ENCODE measurements at regions not wholly inside any gene's neighbourhood (a gene's known extent, or its start where the extent isn't known, plus 50 kb on each side); places are given as distances from the start of the nearest gene placed in this dataset.
"Not testable (repeated sequence)": the region's sequence is repeated elsewhere in the genome, so short reads cannot be mapped to it uniquely, and the experiment has no call there.

- TF ChIP-seq AFF4 (CRISPR knock-in tag; IDR thresholded peaks at IDR 0.05; ENCODE audit: borderline replicate concordance) (no peak), HMGA2 (CRISPR knock-in tag; IDR thresholded peaks at IDR 0.05) (no peak), FOXK1 (CRISPR knock-in tag; IDR thresholded peaks at IDR 0.05) (no peak), RELA (CRISPR knock-in tag; IDR thresholded peaks at IDR 0.05; ENCODE audit: borderline replicate concordance) (no peak), TEAD1 (CRISPR knock-in tag; IDR thresholded peaks at IDR 0.05) (no peak), HMGXB4 (CRISPR knock-in tag; IDR thresholded peaks at IDR 0.05) (no peak), NR2C2 (CRISPR knock-in tag; IDR thresholded peaks at IDR 0.05) (no peak), ATF6 (CRISPR knock-in tag; IDR thresholded peaks at IDR 0.05) (no peak), CBFB (CRISPR knock-in tag; IDR thresholded peaks at IDR 0.05; ENCODE audit: low read depth) (no peak), SOX15 (CRISPR knock-in tag; IDR thresholded peaks at IDR 0.05) (no peak), ZNF232 (CRISPR knock-in tag; IDR thresholded peaks at IDR 0.05) (no peak), FOXJ3 (CRISPR knock-in tag; IDR thresholded peaks at IDR 0.05; ENCODE audit: borderline replicate concordance) (no peak)
These were observed 131.9 kb downstream of the BOD1 start (continued) for GRCh38 chr5:173484569-173484968.

- H3K27ac Mint-ChIP-seq; CTCF ChIA-PET; H3K27me3 Mint-ChIP-seq (ENCODE audit: low read depth); POLR2A ChIA-PET; DNase-seq (ENCODE audit: low spot score); H3K4me1 Mint-ChIP-seq; ATAC-seq; H3K9me3 Mint-ChIP-seq; H3K36me3 Mint-ChIP-seq; H3K4me3 Mint-ChIP-seq: not testable (repeated sequence)
These were observed 132.9 kb downstream of the BOD1 start for GRCh38 chr5:173483599-173483998.

- POLR2A ChIA-PET: no interaction called here
- H3K4me1 Mint-ChIP-seq: 0 out of 2 replicates have a peak, but pooled peaks cover 3% of the 10 kb centered on the region
- peaks cover 4% of the 10 kb centered on the region; the same call in 1 of the 2 replicates for H3K27me3 Mint-ChIP-seq (ENCODE audit: low read depth)
- no peaks in the 10 kb centered on the region for H3K9me3 Mint-ChIP-seq
- H3K27ac Mint-ChIP-seq: no peak overlapping the region
- no peak for DNase-seq (ENCODE audit: low spot score)
- CTCF ChIA-PET: no interaction called here
- no peaks in the 10 kb centered on the region for H3K36me3 Mint-ChIP-seq
- ATAC-seq: no peak
- no peak overlapping the region for H3K4me3 Mint-ChIP-seq
- TF ChIP-seq NFE2L1 (CRISPR knock-in tag; IDR thresholded peaks at IDR 0.05) (no peak), ZNF423 (CRISPR knock-in tag; IDR thresholded peaks at IDR 0.05) (no peak), ATF1 (CRISPR knock-in tag; IDR thresholded peaks at IDR 0.05) (no peak), TP53 (CRISPR knock-in tag; IDR thresholded peaks at IDR 0.05) (no peak), PRDM15 (CRISPR knock-in tag; IDR thresholded peaks at IDR 0.05) (no peak), ZNF281 (CRISPR knock-in tag; IDR thresholded peaks at IDR 0.05) (no peak), CREM (CRISPR knock-in tag; IDR thresholded peaks at IDR 0.05) (no peak), SMAD3 (CRISPR knock-in tag; IDR thresholded peaks at IDR 0.05; ENCODE audit: borderline replicate concordance) (no peak), CDX4 (CRISPR knock-in tag; IDR thresholded peaks at IDR 0.05; ENCODE audit: borderline replicate concordance) (no peak)
These were observed 133.3 kb downstream of the BOD1 start for GRCh38 chr5:173483160-173483559.

All from WTC11 (cell line).